Right renal pelvis (tissue), 4 donors: ENCODE measurements at regions not wholly inside any gene's neighbourhood (a gene's known extent, or its start where the extent isn't known, plus 50 kb on each side); places are given as distances from the start of the nearest gene placed in this dataset.
"Not testable (repeated sequence)": the region's sequence is repeated elsewhere in the genome, so short reads cannot be mapped to it uniquely, and the experiment has no call there.

Source experiments
- DNase-seq, 4 donors: peaks; one replicate each; pipeline ENCODE4 v3.0.0-alpha.2; 2013; ENCODE audit warnings: low read depth in 4 of 4, low spot score in 3 of 4, missing footprints in 1 of 4

DNA sequence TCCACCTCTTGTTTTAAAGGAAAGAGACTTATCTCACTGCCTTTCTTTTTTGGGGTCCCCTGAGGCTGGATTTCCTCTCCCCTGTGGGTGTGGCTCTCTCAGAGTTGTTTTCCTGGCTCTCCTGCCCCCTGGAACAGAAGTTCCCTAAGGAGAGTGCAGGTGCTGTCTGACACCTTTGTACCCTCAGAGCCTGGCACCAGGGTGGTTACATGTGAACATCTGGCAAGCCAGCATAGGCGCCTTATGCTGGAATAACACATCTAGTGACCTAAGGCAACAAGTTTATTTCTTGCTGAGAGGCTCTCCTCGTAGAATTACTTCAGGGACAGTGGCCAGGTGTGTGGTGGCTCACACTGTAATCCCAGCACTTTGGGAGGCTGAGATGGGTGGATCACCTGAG, 172.9 kb upstream of the PTCH1 start:
- DNase-seq, result no peak

DNA sequence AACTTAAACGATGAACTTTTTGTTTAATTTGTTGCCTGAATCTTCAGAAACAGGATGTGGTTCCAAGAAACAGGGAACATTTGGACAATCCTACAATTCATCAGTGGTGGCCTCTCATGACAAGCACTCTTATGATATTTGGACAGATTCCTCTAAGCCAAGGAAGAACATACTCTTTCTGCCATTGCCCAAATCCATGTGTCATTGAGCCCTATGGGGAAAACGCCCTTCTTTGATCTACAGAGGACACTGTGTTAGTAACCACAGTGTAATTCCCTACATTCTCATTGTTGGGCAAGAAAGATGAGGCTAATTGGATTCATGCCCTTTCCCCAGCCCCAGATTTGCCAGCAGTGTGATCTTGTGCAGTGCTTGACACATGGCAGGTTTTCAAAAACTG, 167.7 kb upstream of the PTCH1 start:
- DNase-seq, result no peak

DNA sequence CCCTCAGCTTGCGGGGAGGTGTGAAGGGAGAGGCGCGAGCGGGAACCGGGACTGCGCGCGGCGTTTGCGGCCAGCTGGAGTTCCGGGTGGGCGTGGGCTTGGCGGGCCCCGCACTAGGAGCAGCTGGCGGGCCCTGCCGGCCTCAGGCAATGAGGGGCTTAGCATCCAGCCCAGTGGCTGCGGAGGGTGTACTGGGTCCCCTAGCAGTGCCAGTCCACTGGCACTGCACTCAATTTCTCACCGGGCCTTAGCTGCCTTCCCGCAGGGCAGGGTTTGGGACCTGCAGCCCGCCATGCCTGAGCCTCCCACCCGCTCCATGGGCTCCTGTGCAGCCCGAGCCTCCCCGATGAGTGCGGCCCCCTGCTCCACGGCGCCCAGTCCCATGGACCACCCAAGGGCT, 163.5 kb upstream of the PTCH1 start:
- DNase-seq, result not testable (repeated sequence)

DNA sequence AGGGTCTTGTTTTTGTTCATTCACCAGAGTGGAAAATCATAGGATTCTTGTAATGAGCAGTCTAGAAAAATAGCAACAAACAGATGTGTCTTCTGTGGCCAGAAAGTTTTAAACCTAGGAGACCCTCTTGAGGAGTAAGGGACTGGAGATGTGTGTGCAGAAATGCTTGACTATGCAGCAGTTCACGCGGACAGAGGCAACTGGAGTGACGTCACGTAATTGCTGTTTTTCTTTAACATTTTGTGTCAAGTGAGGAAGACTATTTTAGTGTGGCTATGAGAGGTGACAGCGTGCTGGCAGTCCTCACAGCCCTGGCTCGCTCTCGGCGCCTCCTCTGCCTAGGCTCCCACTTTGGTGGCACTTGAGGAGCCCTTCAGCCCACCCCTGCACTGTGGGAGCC, 163.1 kb upstream of the PTCH1 start:
- no peak for DNase-seq

DNA sequence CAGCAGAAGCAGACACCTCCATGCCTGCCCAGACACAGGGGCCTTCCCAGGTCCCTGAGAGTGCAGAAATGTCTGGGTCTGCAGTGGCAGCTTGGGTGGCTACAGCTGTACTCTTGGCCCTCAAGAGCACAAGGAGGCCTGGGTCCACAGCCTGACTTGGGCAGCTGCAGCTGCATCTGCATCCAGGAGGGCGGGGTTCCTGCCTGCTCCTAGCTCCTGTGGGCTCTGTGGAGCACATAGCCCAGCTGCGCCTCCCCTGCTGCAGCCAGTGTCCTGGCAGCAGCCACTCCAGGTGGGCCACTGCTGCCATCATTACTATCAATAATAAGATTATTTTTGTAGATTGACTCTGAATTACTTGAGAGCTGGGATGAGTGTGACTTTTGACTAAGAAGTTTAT, 162.0 kb upstream of the PTCH1 start:
- DNase-seq, result no peak

DNA sequence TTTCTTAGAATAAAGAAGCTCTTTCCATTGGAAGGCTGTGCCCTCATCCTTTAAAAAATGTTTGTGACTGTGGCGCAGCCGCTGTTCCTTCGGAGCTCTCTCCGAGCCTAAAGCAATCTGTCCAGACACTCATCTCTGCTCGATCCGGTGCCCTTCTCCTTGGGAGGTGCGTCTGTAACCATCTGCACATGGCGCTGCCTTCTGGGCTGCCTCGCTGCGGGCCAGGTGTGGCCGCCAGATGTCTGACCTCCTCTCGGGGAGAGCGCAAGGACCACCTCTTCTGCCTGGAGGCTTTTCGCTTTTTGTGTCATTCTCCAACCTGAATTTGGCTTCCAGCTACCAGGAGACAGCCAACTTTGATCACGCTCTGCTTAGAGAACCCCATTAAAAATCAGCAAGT, 153.4 kb upstream of the PTCH1 start:
- DNase-seq, result no peak

DNA sequence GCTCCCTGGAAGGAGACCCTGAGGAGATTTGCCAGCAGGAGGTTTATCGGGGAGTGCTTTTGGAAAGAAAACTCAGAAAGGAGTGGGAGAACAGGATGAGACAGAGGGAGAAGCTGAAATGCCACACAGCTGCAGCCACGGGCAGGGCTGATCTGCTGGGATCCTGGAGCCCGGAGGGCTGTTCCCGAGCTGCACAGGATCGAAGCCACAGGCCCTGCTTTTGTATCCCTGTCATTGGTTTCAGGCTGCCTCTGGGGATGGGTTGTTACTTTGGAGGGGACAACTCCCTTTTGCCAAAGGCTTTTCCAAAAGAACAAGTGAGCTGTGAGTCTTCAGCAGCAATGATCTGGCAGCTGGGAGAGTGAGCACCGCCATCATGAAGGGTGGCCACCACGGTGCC, 152.5 kb upstream of the PTCH1 start:
- DNase-seq, result no peak

DNA sequence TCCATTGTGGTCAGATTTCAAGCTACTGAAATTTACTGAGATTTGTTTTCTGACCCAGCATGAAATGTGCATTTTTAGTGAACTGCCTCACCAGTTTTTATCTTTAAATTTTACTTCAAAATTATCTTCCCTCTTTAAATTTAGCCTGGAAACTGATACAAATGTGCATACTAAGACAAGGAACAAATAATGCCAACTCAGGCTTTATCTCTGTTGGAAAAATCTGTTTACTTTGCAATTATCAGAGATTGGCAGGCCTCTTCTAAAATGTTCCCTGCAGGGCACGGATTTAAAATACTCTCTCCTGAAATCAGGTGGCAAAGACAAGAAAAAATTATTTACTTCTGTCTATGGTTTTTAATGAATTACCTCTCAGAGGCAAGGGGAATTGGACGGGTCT, 151.0 kb upstream of the PTCH1 start:
- DNase-seq, result no peak

DNA sequence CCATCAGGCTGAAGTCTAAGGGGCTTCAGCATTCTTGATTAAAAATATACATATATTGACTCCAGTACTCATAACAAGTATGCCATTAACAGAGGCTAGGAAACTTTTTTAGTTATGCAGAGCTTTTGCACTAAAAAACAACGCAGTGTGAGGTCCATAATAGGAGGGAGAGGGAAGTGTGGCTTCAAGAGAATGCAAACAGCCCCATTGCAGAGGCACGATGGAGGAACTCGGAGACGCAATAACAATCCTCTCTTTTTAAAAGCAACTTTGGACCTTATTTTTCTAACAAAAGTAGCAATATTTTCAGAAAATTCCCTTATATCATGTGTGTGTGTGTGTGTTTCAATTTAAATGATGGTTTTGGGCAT, 150.0 kb upstream of the PTCH1 start:
- DNase-seq, result no peak

DNA sequence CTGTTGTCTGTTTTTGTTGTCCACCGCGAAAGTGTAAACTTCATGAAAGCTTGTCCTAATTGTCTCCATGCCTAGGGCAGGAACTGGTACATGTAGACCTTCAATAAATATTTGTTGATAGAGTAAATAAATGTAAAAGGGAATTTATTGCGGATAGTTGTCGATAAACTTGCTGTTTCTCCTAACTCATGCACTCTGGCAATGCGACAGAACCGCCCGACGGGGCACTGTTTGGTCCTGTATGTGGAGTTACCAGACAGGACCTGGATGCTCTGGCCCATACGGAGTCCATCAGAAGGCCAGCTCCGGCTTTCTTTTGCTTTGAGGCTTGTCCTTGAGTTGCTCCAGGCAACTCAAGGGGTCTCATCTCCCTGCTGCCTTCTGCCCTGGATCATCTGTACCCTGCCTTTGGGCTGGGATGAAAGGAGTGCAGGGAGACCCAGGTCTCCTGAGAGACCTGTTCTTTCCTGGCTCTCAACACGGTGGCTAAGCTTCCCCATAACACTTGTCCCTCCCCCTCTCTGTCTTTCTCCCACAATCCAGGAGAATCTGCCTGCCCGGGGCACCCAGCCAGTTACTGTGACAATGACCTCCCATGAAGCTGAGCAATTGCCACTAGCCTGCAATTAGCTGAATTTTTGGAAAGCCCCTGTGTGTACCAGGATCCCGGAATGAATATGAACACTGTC, 149.5 kb upstream of the PTCH1 start:
- no peak for DNase-seq

DNA sequence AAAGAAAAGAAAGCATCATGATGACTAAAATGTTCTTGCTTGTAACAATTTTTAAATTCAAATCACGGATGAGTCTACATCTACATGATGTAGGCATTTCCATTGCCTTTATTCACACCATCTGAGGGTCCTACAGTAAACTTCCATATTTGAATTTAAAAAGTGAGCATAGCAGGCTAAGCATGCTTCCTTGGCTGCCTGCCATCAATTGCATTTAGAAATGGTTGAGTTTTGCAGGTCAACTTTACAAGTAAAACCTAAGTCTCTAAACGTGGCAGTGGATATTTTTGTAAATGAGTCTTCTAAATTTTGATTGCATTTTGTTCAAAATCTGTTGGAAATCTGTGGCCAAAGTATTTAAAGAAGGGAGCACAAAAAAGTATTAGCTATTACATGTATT, 136.5 kb upstream of the PTCH1 start:
- DNase-seq, result no peak

DNA sequence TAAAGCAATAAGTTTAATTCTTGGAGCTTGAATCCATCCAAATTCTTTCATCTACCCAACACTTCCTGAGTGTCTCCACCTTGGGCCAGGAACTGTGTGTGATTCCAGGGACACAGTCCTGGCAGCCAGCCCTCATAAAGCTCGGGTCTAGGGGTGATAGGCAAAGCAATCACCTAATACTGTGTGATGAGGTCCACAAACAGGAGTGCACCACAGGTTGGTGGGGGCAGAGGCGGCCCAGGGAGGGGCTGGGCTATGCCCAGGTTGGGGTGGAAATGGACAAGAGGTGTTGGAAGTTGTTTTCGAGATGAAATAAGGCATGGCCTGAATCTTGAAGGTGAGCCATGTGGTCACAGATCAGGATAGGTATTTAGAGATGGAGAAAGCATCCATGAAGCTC, 133.9 kb upstream of the PTCH1 start:
- no peak for DNase-seq

DNA sequence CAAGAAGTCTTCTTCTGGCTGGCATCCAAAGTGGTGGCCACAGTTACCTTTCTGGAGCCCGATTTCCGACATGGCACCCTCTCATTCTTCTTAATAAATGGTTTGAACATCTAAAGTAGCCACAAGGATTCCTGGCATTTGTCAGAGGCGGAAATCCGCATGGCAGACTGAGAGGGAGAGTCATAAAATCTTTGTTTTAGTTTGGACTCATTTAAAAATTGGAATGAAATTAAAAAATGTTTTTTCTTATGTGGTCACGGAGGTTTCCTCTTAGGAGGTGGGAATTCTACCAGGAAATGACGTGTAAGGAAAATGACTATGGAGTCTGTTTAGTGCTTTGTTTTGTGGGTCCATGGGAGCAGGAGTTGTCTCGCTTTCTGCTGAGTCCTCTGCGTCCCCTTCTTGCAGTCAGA, 133.0 kb upstream of the PTCH1 start:
- no peak for DNase-seq

DNA sequence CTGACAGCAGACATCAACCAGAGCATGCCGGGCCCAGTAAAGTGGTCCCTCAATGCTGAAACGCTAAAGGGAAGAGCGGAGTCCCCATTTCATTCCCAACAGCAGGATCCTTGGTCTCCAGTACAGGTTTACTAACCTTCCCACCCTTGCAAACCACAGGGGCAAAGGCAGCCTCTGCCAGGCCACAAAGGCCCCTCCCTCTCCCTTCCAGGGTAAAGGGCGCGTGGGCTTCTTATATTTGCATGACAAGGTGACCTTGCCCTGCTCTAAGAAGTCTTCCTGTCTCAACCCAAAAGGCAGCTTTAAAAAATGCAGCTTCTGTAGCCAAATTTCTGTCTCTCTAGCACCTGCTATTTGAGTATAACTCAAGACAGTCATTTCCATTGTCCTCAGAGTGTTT, 131.5 kb upstream of the PTCH1 start:
- no peak for DNase-seq

DNA sequence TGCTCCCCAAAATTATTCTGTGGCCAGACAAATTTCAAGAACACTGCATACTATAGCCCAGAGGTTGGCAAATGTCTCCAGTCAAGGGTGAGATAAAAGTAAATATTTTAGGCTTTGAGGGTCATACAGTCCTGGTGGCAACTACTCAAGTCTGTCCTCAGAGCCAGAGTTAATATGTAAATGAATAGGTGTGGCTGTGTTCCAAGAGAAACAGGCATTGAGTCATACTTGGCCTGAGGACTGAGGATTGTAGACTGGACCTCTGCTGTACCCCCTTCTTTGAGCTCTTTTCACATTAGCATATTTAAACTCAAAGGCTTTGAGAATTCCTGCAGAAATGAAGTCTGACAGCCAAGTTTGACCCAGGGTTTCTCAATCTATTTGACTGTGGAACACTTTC, 129.2 kb upstream of the PTCH1 start:
- no peak for DNase-seq

DNA sequence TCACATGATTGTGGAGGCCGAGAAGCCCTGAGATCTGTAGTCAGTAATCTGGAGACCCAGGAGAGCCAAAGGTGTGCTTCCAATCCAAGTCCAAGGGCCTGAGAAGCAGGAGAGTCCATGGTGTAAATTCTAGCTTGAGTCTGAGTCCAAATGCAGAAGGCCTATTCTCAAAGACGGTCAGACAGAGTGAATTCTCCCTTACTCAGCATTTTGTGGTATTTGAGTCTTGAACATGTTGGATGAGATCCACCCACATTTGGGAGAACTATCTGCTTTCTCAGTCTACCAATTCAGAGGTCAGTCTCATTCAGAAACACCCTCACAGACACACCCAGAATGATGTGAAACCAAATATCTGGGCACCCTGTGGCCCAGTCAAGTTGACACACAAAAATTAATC, 128.8 kb upstream of the PTCH1 start:
- no peak for DNase-seq

DNA sequence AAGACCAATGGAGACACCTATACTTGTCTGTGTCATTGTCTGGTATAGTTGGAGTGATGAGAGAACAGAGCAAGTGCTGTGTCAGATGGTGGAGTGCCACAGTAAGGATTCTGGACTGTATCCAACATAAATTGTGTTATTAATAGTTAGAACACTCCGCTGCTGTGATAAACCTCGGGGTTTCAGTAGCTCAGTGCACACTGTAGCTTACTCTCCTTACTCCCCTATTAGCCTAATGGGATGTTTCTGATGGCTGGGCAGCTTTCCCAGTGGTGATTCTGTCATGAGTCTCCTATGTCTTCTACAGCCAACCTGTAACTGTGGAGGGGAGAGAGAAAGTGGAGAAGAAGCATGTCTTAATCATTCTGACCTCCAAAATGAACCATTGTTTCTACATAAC, 127.6 kb upstream of the PTCH1 start:
- no peak for DNase-seq

DNA sequence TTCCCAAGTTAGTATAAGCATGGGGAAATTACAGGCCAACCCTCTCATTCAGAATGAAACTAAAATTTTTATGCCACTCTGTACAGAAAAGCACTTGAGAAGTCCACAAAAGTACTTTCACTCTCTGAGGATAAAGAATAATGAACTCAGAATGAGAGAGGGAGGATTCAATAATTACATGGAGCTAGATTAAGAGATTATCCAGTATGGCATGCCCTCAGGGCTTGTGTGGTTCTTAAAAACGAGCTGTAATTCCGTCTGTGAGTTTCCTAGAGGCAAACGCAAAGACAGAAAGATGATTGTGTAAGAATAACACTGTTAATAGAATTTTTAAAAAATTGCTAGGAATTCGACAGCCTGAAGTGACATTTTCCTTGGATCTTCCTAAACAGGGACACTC, 126.8 kb upstream of the PTCH1 start:
- DNase-seq, result no peak

DNA sequence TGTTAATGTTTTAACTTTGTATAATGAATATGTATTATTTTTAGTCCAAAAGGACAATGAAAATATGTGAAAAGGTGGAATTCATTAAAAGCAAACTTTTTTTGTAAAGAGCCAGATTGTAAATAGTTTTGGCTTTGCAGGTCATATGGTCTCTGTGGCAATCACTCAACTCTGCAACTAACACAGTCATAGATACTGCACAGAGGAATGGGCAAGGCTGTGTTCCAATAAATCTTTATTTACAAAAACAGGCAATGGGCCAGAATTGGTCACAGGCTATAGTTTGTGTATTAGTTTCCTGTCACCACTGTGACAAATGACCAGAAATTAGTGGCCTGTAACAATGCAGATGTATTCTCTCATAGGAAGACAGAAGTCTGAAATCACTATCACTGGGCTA, 125.4 kb upstream of the PTCH1 start:
- no peak for DNase-seq

DNA sequence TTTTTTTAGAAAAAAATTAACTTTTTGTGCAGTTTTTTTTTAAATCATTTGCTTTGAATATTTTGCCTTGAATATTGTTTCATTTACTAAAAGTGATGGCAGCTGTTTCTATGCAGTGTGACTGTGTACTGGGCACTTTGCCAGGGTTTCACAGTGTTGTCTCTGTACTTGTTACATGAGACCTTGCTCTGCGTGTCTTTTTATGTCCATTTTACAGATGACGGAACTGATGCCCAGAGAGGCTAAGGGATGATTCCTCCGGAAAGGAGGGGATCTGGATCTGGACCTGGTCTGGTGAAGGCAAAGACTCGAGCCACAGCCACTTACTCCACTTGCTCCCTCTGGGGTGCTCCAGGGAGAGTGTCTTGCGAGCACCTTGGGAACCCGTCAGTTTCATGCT, 124.8 kb upstream of the PTCH1 start:
- no peak for DNase-seq

DNA sequence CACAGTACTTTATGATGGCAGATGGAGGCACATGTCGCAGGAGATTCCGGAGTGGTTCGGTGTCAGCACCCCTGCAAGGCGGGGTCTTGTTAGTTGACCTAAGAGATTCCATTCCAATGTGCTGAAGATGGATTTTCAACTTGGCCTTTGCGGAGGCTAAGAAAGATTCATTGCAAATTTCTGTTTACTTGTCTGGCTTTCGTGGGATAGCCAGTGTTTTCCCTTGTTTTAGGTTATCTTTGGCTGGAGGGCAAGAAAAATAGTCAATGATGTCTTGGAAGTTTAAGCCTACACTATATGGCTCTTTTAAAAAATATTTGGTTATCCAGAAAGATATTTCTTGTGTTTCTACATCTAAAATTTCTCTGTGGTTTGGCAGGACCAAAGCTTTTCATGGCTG, 123.6 kb upstream of the PTCH1 start:
- no peak for DNase-seq

DNA sequence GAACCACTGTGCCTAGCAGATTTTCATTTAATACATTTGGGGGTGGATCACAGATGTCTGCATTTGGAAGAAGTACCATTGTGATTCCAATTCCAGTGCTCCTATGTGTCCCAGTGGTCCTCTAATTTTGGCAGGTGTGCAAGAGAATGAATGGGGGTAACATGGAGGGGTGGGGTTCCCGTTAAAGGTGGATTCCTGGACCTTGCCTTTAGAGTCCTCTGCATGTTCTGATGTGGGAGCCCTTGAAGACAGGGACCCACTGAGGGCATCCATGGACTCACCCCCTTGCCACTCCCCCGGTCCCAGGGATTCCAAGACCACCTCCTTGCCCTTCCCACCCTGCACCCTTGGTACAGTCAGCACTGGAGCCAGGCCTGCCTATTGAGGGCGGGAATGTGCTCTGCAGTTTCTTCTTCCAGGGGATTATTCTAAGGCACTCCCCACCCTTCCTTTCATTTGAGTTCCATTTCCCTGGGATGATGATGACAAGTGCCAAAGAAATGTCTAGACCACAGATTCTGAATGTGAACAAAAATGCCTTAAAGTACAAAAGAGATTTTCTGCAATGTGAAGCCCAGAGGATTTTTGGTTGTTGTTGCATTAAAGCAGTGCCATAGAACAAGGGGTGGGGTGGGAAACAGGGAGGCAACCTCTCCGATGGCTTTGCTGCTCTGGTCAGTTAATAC, 119.4 kb upstream of the PTCH1 start:
- no peak for DNase-seq

DNA sequence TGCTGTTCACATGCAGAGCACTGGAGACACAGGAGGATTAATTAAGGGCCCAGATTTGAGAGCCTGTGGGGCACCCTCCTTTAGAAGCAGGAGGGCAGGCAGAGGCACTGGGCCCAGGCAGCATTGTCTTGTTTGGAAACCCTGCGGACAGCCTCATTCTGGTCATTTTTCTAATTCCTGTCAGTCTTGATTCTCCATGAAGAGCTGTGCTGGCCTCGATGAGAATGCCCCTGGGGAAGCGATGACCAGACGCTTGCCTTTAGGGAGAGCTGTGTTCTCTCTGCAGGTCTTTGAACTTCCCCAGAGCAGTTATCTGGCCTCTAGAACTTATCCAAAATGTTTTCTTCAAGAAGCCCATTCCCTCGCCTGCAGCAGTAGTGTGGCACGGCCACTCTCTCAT, 117.8 kb upstream of the PTCH1 start:
- DNase-seq, result no peak
